HG03064 (cell line): ENCODE measurements at regions not wholly inside any gene's neighbourhood (a gene's known extent, or its start where the extent isn't known, plus 50 kb on each side); places are given as distances from the start of the nearest gene placed in this dataset.

Source experiments
- ATAC-seq: cut with Tn5 transposase; IDR thresholded peaks from one replicate; pipeline ENCODE4 v1.9.1; 2021; ENCODE audit warnings: low read depth; ENCODE audit not compliant: unreplicated experiment

DNA sequence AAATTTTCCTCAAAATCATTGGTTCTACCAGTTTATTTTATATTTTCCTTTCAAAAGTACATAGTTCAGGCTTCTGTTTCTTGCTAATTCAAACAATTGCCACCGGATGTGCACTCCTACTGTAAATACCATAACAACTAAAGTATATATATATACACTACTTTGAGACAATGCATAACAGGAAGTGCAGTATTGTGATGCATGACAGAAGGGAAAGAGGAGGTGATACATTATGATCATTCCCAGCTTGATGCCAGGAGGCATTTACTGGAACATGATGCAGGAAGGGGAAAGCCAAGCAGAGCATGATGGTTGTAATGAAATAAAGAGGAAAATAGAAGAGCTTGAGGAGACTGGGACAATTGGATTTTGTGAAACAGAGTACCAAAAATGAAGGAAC lies 215.2 kb upstream of the NT5C1B start:
- ATAC-seq = no peak

GRCh38 chr2:18803141-18803939 lies 214.0 kb upstream of the NT5C1B start:
- no peak for ATAC-seq

DNA sequence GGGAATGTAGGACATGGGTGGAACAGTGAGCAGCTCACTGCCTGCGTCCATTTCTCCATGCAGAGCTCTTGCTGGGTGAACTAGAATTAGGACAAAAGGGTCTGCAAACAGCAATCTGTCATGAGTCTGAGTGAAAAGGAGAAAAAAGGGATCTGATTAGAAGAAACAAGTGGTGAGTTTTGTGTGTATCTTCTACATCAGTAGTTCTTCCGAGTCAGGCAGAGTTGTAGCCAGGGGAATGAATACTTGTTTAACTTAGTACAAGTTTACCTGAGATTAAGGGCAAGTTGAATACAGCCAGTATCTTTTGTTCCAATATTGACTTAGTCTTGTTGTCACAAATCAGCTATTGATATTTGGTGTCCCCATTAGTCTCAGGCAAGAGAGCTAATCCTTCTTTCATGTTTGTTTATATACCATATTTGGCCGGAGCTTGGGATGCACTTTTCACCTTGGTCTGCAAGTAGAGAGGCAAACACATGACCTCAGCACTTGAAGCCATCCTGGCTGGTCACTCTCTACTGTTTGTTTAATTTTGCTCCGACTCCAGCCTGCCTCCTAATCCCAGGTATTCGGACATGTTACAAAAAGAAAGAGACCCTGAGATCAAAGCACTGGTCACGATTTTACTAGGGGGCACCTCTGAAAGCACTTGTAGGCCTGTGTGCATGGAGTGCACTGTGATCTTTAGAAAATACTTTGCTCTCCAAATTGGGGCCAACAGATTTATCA lies 211.0 kb upstream of the NT5C1B start:
- no peak for ATAC-seq

DNA sequence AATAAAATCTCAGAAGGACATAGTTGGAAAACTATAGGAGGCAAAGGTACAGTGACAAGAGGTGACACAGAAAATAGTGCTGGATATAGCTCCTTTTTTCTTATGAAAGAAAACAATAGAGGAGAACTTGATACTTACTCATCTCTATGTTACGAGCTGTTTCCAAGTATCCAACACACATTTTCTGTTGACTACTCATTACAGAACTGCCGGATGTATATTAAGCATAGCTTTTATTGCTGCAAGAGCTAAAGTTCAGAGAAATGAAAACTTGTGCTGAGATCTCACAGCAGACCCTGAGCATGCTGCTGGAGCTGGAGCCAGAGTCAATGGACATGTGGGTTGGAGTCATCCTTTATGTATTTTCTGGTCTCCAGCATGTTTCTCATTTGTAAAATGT lies 210.0 kb upstream of the NT5C1B start:
- no peak for ATAC-seq

GRCh38 chr2:18797133-18797845 lies 207.9 kb upstream of the NT5C1B start:
- no peak for ATAC-seq

GRCh38 chr2:18795906-18796305 lies 206.5 kb upstream of the NT5C1B start:
- ATAC-seq = no peak

DNA sequence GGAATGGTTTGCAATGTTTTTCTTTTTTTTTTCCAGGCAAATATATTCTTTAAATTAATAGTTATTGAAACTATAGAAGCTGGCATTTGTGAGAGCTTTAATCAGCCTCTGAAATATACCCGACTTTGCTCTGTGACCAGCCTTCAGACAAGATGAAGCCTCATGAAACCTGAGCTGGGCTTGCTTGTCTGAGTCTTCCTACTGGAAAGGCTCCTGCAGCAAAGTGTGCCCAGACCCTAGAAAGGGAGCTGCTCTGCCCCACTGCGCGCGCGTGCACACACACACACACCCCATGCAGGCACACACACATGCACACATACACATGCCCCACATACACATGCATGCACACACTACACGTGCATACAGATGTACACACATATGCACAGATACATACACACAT lies 203.3 kb upstream of the NT5C1B start:
- ATAC-seq = no peak

DNA sequence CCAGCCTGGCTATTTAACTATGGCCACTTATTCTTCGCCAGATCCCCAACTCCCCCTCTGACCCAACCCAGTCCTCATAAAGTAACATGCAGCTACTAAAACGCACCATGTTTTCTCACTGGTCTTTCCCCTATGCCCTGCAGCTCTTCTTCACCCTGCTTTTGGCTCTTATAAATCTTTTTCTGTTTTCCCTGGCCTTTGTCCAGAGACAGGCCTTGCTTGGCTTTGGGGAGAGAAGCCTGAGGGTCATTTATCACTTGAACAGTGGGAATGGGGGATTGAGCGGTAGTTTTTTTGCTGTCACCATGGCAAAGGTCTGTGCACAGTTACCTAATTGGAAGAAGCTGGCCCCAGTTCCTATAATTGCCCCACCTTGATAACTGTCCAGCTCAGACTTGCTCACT lies 202.9 kb upstream of the NT5C1B start:
- ATAC-seq = no peak

DNA sequence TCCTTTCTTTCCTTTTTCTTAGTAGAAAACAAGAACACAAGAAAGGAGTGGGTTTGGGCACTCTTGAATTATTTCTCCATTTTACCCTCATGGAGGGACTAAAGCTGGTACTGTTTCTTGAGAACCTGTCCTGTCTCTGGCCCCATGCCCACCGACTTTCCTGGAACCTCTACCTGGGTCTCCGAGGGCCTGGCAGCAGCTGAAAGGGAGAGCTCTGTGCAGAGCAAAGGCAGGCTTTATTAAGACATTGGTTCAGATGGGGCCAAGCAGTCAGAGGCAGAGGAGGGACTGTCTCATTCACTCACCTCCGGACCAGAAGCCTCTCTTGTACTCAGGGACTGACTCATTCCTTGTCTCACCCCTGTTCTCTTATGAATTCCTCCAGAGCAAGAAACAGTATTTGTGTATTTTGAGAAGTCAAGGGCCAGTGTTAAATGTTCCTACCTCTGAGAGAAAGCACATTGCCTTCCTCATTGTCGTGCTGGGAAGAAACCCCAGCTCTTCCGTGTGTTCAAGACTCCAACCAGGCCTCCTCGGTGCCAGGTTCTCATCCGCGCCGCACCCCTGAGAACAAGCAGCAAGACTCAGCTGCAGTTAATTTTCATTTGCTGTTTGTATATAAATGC lies 201.9 kb upstream of the NT5C1B start:
- ATAC-seq = no peak

DNA sequence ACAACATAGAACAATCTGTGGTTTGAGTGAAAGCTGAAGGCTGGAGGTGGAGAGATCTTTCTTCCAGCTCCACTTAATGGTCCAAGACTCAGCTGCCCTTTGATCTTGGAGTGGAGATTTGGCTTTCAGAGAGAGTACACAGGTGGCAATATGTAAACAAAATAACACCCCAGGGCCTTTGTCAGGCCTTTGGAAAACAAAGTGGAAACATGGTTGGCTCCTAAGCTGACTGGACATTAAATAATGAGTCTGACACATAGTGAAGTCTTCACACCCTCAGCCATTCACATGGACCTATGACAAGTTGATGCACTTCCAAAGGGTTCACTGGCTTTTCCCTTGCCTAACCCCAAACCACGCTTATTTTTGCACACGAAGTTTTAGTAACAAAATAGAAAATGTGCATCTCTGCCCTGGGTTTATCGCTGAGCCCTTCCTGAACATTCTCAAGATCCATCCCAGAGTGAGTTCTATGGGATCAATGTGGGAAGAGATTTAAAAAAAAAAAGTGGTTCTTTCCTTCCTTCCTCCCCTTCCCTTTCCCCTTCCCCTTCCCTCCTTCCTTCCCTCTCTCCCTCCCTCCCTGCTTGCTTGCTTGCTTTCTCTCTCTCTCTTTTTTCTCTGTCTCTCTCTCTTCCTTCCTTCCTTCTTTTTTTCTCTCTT lies 201.3 kb upstream of the NT5C1B start:
- ATAC-seq = no peak

- no peak for ATAC-seq
These were observed 199.2 kb upstream of the NT5C1B start for GRCh38 chr2:18788592-18788991.

DNA sequence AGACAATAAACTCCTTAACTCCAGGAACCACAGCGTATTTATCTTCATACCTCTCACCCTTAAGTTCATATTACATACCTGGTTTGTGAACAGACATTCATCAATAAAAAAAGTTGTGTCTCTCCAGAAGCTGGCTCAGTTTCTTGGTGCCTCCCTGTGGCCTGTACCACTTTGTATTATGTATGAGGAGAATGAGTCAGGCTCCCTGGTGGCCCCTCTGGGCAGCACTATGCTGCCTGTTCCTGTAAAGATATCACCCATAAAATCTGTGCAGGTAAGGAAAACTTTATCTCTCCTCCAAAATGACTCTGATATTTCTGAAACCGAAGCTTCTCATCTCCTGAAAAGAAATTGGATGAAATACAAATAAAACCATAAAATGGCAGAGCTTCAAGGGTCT lies 198.4 kb upstream of the NT5C1B start:
- ATAC-seq = no peak

DNA sequence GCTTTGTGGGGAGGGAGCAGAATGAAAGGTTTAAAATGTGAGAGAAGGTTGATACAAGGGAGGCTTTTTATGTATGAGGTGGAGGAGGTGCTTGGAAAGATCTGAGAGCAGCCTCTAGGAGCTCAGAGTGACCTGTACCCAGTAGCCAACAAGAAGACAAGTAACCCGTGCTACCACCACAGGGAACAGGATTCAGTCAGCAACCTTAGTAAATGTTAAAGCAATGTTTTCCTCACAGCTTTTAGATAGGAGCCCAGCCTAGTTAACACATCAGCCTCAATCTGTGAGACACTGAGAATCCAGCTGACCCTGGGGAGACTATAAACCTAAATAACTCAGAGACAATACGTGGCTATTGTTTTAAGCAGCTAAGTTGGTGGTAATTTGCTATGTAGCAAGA lies 194.9 kb upstream of the NT5C1B start:
- no peak for ATAC-seq

DNA sequence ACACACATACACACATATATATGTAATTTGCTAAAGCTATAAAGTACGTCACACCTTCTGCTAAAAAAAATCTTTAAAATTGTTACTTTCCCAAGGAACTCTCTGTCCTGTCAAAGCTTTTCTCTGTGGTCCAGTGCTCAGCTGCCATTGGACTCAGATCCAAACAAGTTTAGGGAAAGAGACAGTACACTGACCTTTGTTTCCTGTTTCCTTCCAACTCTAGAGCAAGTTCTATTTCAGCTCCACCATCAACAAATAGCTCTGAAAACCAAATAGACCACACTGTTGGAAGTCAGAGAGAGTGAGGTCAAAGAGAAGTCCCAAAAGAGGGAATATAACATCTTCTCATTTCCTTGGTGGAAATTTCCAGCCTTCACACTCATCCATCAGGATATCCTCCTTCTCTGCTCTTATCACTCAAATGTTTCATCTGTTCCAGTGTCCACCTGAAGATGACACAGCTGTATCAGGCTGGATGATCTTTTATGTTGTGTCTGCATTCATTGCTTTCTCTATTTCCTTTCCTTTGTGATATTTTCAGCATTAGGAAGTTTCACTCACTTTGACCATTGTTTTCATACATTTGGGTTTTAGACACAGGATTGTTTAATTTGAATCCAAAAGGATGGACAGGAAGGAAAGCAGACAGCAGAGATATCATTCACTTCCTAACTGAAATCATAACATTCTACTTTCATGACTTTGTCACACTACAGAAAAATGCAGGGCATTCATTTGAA lies 192.3 kb upstream of the NT5C1B start:
- no peak for ATAC-seq

DNA sequence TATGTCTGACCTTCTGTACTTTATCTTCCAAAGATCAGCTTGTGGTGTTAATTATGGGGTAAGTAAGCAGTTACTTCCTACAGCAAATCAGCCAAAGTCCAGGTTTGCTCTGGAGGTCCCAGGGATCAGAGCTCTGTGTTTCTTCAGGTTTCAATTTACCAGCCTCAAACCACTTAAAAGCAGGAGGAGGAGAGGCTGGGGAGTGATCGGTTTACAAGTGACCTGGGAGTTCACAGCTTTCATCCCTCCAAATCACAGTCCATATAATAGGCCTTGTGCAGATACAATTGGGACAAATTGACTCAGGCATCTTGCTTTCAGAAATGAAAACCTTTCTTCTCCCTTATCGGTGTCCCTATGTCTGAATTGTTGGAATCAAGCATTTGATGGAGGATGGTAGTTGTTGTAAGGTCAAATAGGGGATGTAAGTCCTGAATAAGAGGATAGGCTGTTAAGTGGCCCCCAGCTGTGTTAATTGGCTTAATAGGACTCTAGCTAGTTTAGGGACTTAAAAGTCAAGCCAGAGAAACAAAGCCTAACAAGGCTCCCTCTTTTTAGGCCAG lies 188.0 kb upstream of the NT5C1B start:
- ATAC-seq = no peak

DNA sequence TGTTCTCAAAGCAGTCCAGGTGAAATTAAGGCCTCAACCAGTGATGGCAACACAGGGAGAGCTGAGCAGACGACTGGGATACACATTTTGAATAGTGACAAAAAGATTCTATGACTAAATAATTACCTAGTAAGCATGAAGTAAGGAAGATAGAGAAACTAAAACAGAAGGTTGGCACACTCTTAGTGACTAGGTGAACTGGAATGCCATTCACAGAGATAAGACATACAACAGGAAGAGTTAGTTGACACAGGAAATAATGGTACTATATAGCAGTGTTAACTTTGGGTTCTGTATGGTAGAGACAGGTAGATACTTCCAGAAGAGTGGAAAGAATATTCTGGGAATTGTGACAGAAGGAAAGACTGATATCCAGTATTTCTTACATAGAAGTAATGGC lies 181.8 kb upstream of the NT5C1B start:
- no peak for ATAC-seq

GRCh38 chr2:18763338-18763737 lies 174.0 kb upstream of the NT5C1B start:
- no peak for ATAC-seq

DNA sequence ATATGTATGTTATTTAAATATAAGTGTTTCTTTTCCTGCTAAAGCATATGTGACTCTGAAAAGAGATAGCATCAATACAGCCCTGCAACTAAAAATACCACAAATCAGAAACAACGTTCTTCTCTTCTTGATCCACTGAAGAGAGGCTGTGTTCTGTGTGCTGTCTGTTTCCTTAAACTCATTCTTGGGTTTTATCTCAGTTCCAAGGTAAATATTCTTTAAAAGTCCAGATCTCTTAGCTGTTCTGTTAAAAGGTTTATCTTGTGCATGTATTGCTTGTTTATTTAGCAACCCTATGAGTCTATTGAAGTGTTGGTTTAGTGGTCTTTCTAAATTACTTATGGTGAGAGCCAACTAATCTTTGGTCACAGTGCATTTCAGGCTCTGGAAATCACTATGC lies 173.3 kb upstream of the NT5C1B start:
- ATAC-seq = no peak

DNA sequence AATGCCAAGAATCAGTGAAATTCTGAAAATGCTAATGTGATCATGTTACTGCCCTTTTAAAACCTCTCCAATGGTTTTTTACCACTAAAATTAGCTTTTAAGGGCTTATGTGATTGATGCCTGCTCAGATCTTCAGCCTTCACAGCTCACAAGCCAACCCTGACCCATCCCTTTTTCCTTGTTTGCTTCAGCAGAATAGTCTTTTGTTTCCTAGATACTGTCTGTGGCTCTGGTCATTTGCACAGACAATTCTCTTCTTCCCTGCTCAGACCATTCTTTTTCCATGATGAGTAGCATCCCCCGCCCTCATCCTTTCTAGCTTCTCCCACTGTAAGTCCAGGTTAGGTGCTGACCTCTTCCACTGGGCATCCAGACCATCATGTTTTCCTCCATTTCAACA lies 164.9 kb upstream of the NT5C1B start:
- ATAC-seq = no peak

DNA sequence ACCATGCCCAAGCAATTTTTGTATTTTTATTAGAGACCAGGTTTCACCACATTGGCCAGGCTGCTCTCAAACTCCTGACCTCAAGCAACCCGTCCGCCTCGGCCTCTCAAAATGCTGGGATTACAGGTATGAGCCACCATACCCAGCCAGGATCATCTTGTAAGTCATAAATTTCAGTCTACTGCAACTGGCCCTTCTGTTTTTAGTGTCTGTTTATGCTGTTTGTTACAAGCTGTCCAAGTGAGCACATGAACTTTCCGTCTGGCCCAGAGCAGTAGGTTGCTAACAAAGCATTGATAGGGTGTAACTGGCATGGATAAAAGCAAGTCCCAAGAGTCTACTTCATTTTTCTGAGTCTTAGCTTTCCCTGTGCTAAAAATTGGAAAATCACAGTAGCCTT lies 164.4 kb upstream of the NT5C1B start:
- no peak for ATAC-seq
